K562 (cell line): ENCODE measurements at regions not wholly inside any gene's neighbourhood (a gene's known extent, or its start where the extent isn't known, plus 50 kb on each side); places are given as distances from the start of the nearest gene placed in this dataset.

ENCODE experiments used
- BRD9 ChIP-seq: fragments of 450-650 bp; IDR thresholded peaks from 2 replicates; pipeline ENCODE4 v1.6.1; 2018; ENCODE audit warnings: low read depth; ENCODE audit not compliant: partially characterized antibody
- HLTF ChIP-seq: fragments of 450-650 bp; IDR thresholded peaks from 2 replicates; pipeline ENCODE4 v1.6.1; 2016
- KDM1A ChIP-seq, 2 experiments: fragments of 450-650 bp; IDR thresholded peaks; 2 replicates each; pipeline ENCODE4 v1.6.1; 2016; ENCODE audit warnings: mild to moderate bottlenecking in 2 of 2
- KHSRP ChIP-seq: fragments of 450-650 bp; IDR thresholded peaks from 2 replicates; pipeline ENCODE4 v1.6.1; 2017
- MBD2 ChIP-seq: sonication (generic); IDR thresholded peaks from 2 replicates; pipeline ENCODE4 v1.6.1; 2016; ENCODE audit warnings: low read depth, borderline replicate concordance
- PHF20 ChIP-seq: fragments of 450-650 bp; IDR thresholded peaks from 2 replicates; pipeline ENCODE4 v1.6.1; 2018; ENCODE audit not compliant: partially characterized antibody
- SNIP1 ChIP-seq: fragments of 450-650 bp; IDR thresholded peaks from 2 replicates; pipeline ENCODE4 v1.7.1; 2017; ENCODE audit warnings: low read depth, mild to moderate bottlenecking
- ZNF12 ChIP-seq: sonication (generic); formaldehyde crosslinking; IDR thresholded peaks from 2 replicates; pipeline ENCODE4 v1.4.0; 2020; ENCODE audit warnings: mild to moderate bottlenecking, missing genetic modification reagents
- ZNF408 ChIP-seq: fragments of 250-450 bp; sonication (Bioruptor Pico); IDR thresholded peaks from 2 replicates; pipeline ENCODE4 v1.4.0; 2020; ENCODE audit warnings: low read depth, mild to moderate bottlenecking, moderate library complexity
- TF ChIP-seq, protein P1 (sequence below): fragments of 250-450 bp; sonication (Bioruptor Pico); IDR thresholded peaks from 2 replicates; pipeline ENCODE4 v1.8.0; 2021; ENCODE audit warnings: moderate library complexity, mild to moderate bottlenecking, inconsistent platforms
- TF ChIP-seq, protein P2 (sequence below): sonication (generic); formaldehyde crosslinking; IDR thresholded peaks from 2 replicates; pipeline ENCODE4 v1.8.0; 2022; ENCODE audit warnings: mild to moderate bottlenecking, missing genetic modification reagents, borderline replicate concordance
- TF ChIP-seq, protein P3 (sequence below): fragments of 250-450 bp; sonication (Bioruptor Pico); IDR thresholded peaks from 2 replicates; pipeline ENCODE4 v1.5.0; 2021
- TF ChIP-seq, protein P4 (sequence below), 2 experiments: fragments of 250-450 bp in 1 of 2; fragments of 450-650 bp in 1 of 2; sonication (Bioruptor Pico) in 1 of 2; IDR thresholded peaks; 2 replicates each; pipeline versions ENCODE4 v1.6.1 to v1.8.0; 2016 to 2021; ENCODE audit warnings: mild to moderate bottlenecking in 2 of 2, moderate library complexity in 2 of 2, missing compliant biosample characterization in 1 of 2, missing genetic modification characterization in 1 of 2

DNA sequence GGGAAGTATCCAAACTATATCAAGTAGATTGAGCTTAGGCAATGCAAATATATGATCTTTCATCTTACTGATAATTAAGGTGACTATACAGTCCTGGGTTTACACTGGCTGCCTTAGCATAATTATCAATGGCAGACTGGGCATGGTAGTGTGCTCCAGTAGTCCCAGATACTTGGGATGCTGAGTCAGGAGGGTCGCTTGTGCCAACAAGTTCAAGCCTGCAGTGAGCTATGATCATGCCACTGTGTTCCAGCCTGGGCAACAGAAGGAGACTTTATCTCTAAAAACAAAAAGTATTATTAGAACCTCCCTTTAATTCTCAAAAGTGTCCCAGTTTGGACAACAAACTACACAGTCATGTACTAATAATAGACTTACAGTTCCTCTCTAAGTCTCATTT, 99.4 kb upstream of the RASGEF1B start (continued):
- no peak for TF ChIP-seq SNIP1
- TF ChIP-seq ZNF408 (CRISPR knock-in tag), result no peak
- TF ChIP-seq, protein P1, sequence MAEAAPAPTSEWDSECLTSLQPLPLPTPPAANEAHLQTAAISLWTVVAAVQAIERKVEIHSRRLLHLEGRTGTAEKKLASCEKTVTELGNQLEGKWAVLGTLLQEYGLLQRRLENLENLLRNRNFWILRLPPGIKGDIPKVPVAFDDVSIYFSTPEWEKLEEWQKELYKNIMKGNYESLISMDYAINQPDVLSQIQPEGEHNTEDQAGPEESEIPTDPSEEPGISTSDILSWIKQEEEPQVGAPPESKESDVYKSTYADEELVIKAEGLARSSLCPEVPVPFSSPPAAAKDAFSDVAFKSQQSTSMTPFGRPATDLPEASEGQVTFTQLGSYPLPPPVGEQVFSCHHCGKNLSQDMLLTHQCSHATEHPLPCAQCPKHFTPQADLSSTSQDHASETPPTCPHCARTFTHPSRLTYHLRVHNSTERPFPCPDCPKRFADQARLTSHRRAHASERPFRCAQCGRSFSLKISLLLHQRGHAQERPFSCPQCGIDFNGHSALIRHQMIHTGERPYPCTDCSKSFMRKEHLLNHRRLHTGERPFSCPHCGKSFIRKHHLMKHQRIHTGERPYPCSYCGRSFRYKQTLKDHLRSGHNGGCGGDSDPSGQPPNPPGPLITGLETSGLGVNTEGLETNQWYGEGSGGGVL (CRISPR knock-in tag), result no peak
- TF ChIP-seq MBD2, result no peak
- TF ChIP-seq, protein P2, sequence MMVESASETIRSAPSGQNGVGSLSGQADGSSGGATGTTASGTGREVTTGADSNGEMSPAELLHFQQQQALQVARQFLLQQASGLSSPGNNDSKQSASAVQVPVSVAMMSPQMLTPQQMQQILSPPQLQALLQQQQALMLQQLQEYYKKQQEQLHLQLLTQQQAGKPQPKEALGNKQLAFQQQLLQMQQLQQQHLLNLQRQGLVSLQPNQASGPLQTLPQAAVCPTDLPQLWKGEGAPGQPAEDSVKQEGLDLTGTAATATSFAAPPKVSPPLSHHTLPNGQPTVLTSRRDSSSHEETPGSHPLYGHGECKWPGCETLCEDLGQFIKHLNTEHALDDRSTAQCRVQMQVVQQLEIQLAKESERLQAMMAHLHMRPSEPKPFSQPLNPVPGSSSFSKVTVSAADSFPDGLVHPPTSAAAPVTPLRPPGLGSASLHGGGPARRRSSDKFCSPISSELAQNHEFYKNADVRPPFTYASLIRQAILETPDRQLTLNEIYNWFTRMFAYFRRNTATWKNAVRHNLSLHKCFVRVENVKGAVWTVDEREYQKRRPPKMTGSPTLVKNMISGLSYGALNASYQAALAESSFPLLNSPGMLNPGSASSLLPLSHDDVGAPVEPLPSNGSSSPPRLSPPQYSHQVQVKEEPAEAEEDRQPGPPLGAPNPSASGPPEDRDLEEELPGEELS (CRISPR knock-in tag), result no peak
- TF ChIP-seq BRD9, result no peak
- no peak for TF ChIP-seq KDM1A (IDR thresholded peaks at IDR 0.05)
- TF ChIP-seq PHF20, result no peak
- no peak for TF ChIP-seq KHSRP
- no peak for TF ChIP-seq HLTF
- TF ChIP-seq, protein P3, sequence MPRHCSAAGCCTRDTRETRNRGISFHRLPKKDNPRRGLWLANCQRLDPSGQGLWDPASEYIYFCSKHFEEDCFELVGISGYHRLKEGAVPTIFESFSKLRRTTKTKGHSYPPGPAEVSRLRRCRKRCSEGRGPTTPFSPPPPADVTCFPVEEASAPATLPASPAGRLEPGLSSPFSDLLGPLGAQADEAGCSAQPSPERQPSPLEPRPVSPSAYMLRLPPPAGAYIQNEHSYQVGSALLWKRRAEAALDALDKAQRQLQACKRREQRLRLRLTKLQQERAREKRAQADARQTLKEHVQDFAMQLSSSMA, result no peak
- TF ChIP-seq, protein P4, sequence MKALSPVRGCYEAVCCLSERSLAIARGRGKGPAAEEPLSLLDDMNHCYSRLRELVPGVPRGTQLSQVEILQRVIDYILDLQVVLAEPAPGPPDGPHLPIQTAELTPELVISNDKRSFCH (CRISPR knock-in tag; IDR thresholded peaks at IDR 0.05), result no peak
- TF ChIP-seq, protein P4 (tag; IDR thresholded peaks at IDR 0.05), result no peak
- TF ChIP-seq ZNF12 (CRISPR knock-in tag), result no peak
